H9 (cell line): ENCODE measurements at regions not wholly inside any gene's neighbourhood (a gene's known extent, or its start where the extent isn't known, plus 50 kb on each side); places are given as distances from the start of the nearest gene placed in this dataset.

ENCODE experiments used
- DNase-seq: peaks from one replicate; pipeline ENCODE4 v3.0.0-alpha.2; 2017
- H2AFZ ChIP-seq: one replicate; pipeline ENCODE4 v1.6.1; 2013; ENCODE audit warnings: mild to moderate bottlenecking, low read length, control low read depth, moderate library complexity
- H2AK5ac ChIP-seq: 2 replicates; pipeline ENCODE4 v1.6.1; 2013; ENCODE audit warnings: low read length, control low read depth, mixed read lengths; ENCODE audit not compliant: insufficient read length
- H2BK120ac ChIP-seq: one replicate; pipeline ENCODE4 v1.6.1; 2013; ENCODE audit warnings: low read depth, mild to moderate bottlenecking, low read length, control low read depth, inconsistent platforms; ENCODE audit not compliant: poor library complexity, severe bottlenecking
- H2BK12ac ChIP-seq: 2 replicates; pipeline ENCODE4 v1.6.1; 2013; ENCODE audit warnings: low read length, control low read depth, mixed read lengths, low read depth; ENCODE audit not compliant: insufficient read length
- H2BK15ac ChIP-seq: 2 replicates; pipeline ENCODE4 v1.6.1; 2013; ENCODE audit warnings: low read depth, low read length, control low read depth
- H2BK20ac ChIP-seq: one replicate; pipeline ENCODE4 v1.6.1; 2013; ENCODE audit warnings: low read depth, mild to moderate bottlenecking, low read length, control low read depth, inconsistent platforms; ENCODE audit not compliant: poor library complexity, severe bottlenecking
- H2BK5ac ChIP-seq: 2 replicates; pipeline ENCODE4 v1.6.1; 2013; ENCODE audit warnings: low read length, control low read depth, mixed read lengths; ENCODE audit not compliant: insufficient read length
- H3K14ac ChIP-seq: 2 replicates; pipeline ENCODE4 v1.6.1; 2013; ENCODE audit warnings: low read length, control low read depth; ENCODE audit not compliant: insufficient read depth
- H3K18ac ChIP-seq: 2 replicates; pipeline ENCODE4 v1.6.1; 2013; ENCODE audit warnings: low read depth, mild to moderate bottlenecking, mixed read lengths, low read length, control low read depth; ENCODE audit not compliant: insufficient read length
- H3K23ac ChIP-seq: 2 replicates; pipeline ENCODE4 v1.6.1; 2013; ENCODE audit warnings: low read length, control low read depth, mixed read lengths, low read depth; ENCODE audit not compliant: insufficient read length
- H3K23me2 ChIP-seq: 2 replicates; pipeline ENCODE4 v1.6.1; 2013; ENCODE audit warnings: low read depth, mild to moderate bottlenecking, mixed read lengths, low read length, control low read depth; ENCODE audit not compliant: insufficient read length, poor library complexity, severe bottlenecking
- H3K27ac ChIP-seq: 2 replicates; pipeline ENCODE4 v1.5.1; 2013; ENCODE audit warnings: low read length, control low read depth, mixed read lengths, low read depth; ENCODE audit not compliant: insufficient read length
- H3K27me3 ChIP-seq: 2 replicates; pipeline ENCODE4 v1.6.1; 2013; ENCODE audit warnings: low read length, control low read depth, inconsistent platforms; ENCODE audit not compliant: insufficient read depth
- H3K4ac ChIP-seq: 2 replicates; pipeline ENCODE4 v1.6.1; 2013; ENCODE audit warnings: low read depth, mild to moderate bottlenecking, control low read depth, inconsistent platforms, low read length, moderate library complexity
- H3K4me1 ChIP-seq: 2 replicates; pipeline ENCODE4 v1.6.1; 2013; ENCODE audit warnings: low read length, control low read depth, inconsistent platforms; ENCODE audit not compliant: insufficient read depth
- H3K4me2 ChIP-seq: 2 replicates; pipeline ENCODE4 v1.6.1; 2013; ENCODE audit warnings: low read length, control low read depth, mixed read lengths; ENCODE audit not compliant: insufficient read length, insufficient read depth
- H3K56ac ChIP-seq: 2 replicates; pipeline ENCODE4 v1.6.1; 2013; ENCODE audit warnings: low read depth, mild to moderate bottlenecking, mixed read lengths, low read length, control low read depth; ENCODE audit not compliant: insufficient read length
- H3K79me1 ChIP-seq: 2 replicates; pipeline ENCODE4 v1.6.1; 2013; ENCODE audit warnings: low read depth, mild to moderate bottlenecking, moderate library complexity, low read length, control low read depth, inconsistent platforms; ENCODE audit not compliant: insufficient read depth, poor library complexity, severe bottlenecking
- H3K79me2 ChIP-seq: 2 replicates; pipeline ENCODE4 v1.6.1; 2013; ENCODE audit warnings: low read length, control low read depth, inconsistent platforms; ENCODE audit not compliant: insufficient read depth
- H3K9ac ChIP-seq: 2 replicates; pipeline ENCODE4 v1.6.1; 2013; ENCODE audit warnings: low read length, control low read depth, mixed read lengths; ENCODE audit not compliant: insufficient read length; ENCODE audit errors: extremely low read depth
- H3K9me3 ChIP-seq: one replicate; pipeline ENCODE4 v1.6.1; 2013; ENCODE audit warnings: low read depth, low read length, inconsistent platforms; ENCODE audit not compliant: control insufficient read depth
- H3T11ph ChIP-seq: one replicate; pipeline ENCODE4 v1.6.1; 2013; ENCODE audit warnings: mild to moderate bottlenecking, low read length, control low read depth, inconsistent platforms
- H4K20me1 ChIP-seq: one replicate; pipeline ENCODE4 v1.6.1; 2013; ENCODE audit not compliant: control insufficient read depth, insufficient read length, insufficient read depth
- H4K5ac ChIP-seq: 2 replicates; pipeline ENCODE4 v1.6.1; 2013; ENCODE audit warnings: low read depth, mild to moderate bottlenecking, mixed read lengths, low read length, control low read depth; ENCODE audit not compliant: insufficient read length
- H4K8ac ChIP-seq: replicated peaks from 2 replicates; pipeline ENCODE4 v1.6.1; 2013; ENCODE audit warnings: low read length, control low read depth, mixed read lengths, low read depth; ENCODE audit not compliant: insufficient read length
- H4K91ac ChIP-seq: 2 replicates; pipeline ENCODE4 v1.6.1; 2013; ENCODE audit warnings: low read depth, mild to moderate bottlenecking, moderate library complexity, mixed read lengths, low read length, control low read depth; ENCODE audit not compliant: insufficient read length
- H3K27ac Mint-ChIP-seq, 3 experiments: 2 replicates in 2 of 3; 3 replicates in 1 of 3; pipeline ENCODE4 v1.8.0; 2020 to 2021; ENCODE audit warnings: mixed read lengths in 3 of 3, mild to moderate bottlenecking in 1 of 3, moderate library complexity in 1 of 3
- H3K27me3 Mint-ChIP-seq: 2 replicates; pipeline ENCODE4 v1.8.0; 2021; ENCODE audit warnings: low read depth, mild to moderate bottlenecking, moderate library complexity, mixed read lengths
- H3K36me3 Mint-ChIP-seq, 3 experiments: 2 replicates in 2 of 3; 3 replicates in 1 of 3; pipeline ENCODE4 v1.8.0; 2020 to 2021; ENCODE audit warnings: low read depth in 3 of 3, mixed read lengths in 3 of 3; ENCODE audit not compliant: insufficient read depth in 1 of 3
- H3K4me1 Mint-ChIP-seq, 2 experiments: 2 replicates each; pipeline ENCODE4 v1.8.0; 2020; ENCODE audit warnings: mixed read lengths in 2 of 2
- H3K4me3 Mint-ChIP-seq, 2 experiments: 2 replicates in 1 of 2; 3 replicates in 1 of 2; pipeline ENCODE4 v1.8.0; 2020 to 2021; ENCODE audit warnings: mild to moderate bottlenecking in 2 of 2, mixed read lengths in 2 of 2, moderate library complexity in 1 of 2
- H3K9me3 Mint-ChIP-seq, 2 experiments: 2 replicates in 1 of 2; 3 replicates in 1 of 2; pipeline ENCODE4 v1.8.0; 2020; ENCODE audit warnings: mild to moderate bottlenecking in 2 of 2, mixed read lengths in 2 of 2, moderate library complexity in 1 of 2
- WGBS: extraction: QIAGEN DNeasy Blood & Tissue Kit; methylation state at CpG from one replicate; pipeline ENCODE4 v1.1.7; 2013; ENCODE audit warnings: missing lambda C conversion rate, low lambda C conversion rate, mixed read lengths; ENCODE audit not compliant: insufficient read length; ENCODE audit errors: extremely low coverage; 5-methylcytosine and 5-hydroxymethylcytosine counted together
- TF ChIP-seq, protein P1 (sequence below): fragments of 200-600 bp; sonication (generic); conservative IDR thresholded peaks from 3 replicates; pipeline ENCODE4 v1.8.0; 2021; ENCODE audit warnings: antibody characterized with exemption, mild to moderate bottlenecking

DNA sequence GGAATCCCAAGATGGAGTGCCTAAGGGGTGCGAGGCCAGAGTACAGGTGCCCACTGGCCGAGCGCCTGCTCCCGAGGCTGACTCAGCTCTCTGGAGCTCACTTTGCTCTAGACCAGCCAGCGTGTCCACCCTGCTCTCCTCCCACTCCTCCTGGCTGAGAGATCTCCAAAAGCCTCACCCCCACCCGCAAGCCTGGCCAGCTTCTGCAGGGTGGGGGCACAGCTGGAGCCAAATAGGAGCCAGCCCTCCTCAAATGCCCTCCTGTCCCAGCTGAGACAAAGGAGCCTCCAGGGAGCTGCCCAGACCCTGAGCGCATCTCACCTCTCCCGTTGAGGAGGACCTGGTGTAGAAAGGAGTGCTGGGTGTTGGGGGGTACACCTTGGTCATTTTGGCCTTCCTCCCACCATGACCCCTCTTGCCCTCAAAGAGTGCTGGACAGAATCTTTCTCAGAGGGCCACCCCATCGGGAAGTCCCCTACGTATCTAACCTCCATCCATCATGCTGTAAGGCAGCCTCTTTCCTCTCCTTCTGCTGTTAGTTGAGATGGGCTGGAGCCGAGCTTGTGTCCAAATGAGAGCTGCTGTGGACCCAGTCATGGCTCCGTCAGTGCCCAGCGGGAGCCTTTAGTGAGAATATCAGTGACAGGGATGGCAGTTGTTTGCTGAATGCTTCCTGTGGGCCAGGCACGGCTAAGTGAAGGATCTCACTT is 123.9 kb upstream of the VSTM2B start:
- Mint-ChIP-seq H3K4me3 (no peak overlapping the region), H3K4me1 (peaks cover 18 to 32% of the 10 kb centered on the region in 2 experiments), H3K9me3 (no peaks in the 10 kb centered on the region), H3K27me3 (peaks cover 18% of the 10 kb centered on the region), H3K36me3 (no peaks in the 10 kb centered on the region), H3K27ac (no peak overlapping the region)
- Histone ChIP-seq H4K91ac (no peak overlapping the region), H2BK5ac (no peak overlapping the region), H2BK12ac (no peak overlapping the region), H3K4me2 (no peak overlapping the region), H3K27ac (no peak overlapping the region), H3K4ac (no peak overlapping the region), H2AK5ac (no peak overlapping the region), H3K23ac (no peak overlapping the region), H4K8ac (no peak overlapping the region), H2BK15ac (no peak overlapping the region), H3K79me1 (no peaks in the 10 kb centered on the region), H3T11ph (no peak overlapping the region), H3K23me2 (no peaks in the 10 kb centered on the region), H4K20me1 (no peaks in the 10 kb centered on the region), H3K14ac (no peak overlapping the region), H2AFZ (no peak overlapping the region), H3K56ac (no peak overlapping the region), H4K5ac (no peak overlapping the region), H3K27me3 (no peaks in the 10 kb centered on the region), H2BK20ac (no peak overlapping the region), H3K18ac (no peak overlapping the region), H3K79me2 (no peaks in the 10 kb centered on the region), H3K9me3 (no peaks in the 10 kb centered on the region), H2BK120ac (no peak overlapping the region), H3K4me1 (no peaks in the 10 kb centered on the region), H3K9ac (no peak overlapping the region)
- TF ChIP-seq, protein P1, sequence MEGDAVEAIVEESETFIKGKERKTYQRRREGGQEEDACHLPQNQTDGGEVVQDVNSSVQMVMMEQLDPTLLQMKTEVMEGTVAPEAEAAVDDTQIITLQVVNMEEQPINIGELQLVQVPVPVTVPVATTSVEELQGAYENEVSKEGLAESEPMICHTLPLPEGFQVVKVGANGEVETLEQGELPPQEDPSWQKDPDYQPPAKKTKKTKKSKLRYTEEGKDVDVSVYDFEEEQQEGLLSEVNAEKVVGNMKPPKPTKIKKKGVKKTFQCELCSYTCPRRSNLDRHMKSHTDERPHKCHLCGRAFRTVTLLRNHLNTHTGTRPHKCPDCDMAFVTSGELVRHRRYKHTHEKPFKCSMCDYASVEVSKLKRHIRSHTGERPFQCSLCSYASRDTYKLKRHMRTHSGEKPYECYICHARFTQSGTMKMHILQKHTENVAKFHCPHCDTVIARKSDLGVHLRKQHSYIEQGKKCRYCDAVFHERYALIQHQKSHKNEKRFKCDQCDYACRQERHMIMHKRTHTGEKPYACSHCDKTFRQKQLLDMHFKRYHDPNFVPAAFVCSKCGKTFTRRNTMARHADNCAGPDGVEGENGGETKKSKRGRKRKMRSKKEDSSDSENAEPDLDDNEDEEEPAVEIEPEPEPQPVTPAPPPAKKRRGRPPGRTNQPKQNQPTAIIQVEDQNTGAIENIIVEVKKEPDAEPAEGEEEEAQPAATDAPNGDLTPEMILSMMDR: no peak
- no peak for DNase-seq
- no CpG with 5 or more reads among the region's 14 CpGs for WGBS
